H1 (cell line): ENCODE measurements at regions not wholly inside any gene's neighbourhood (a gene's known extent, or its start where the extent isn't known, plus 50 kb on each side); places are given as distances from the start of the nearest gene placed in this dataset.

Experiments
- CTCF ChIA-PET: fragments of 300-600 bp; sonication (Branson Sonifier 250); formaldehyde crosslinking; loops from one replicate; lab custom pipeline; 2021; ENCODE audit not compliant: partially characterized antibody; lab: Charles Lee
- POLR2A ChIA-PET: fragments of 300-600 bp; sonication (Branson Sonifier 250); formaldehyde crosslinking; loops from one replicate; lab custom pipeline; 2021; ENCODE audit warnings: inconsistent platforms; ENCODE audit not compliant: partially characterized antibody; lab: Charles Lee
- DNase-seq, 2 experiments: peaks; one replicate each; pipeline versions ENCODE4 v3.0.0 to v3.0.0-alpha.2; 2010 to 2022; ENCODE audit warnings: low spot score in 2 of 2, low read depth in 1 of 2, mixed read lengths in 1 of 2
- FAIRE-seq: peaks from 2 replicates; lab custom pipeline; 2011; peaks lifted over from hg19 to GRCh38; lab: Jason Lieb, UNC
- H2AFZ ChIP-seq: 2 replicates; pipeline ENCODE4 v1.8.1; 2012; ENCODE audit warnings: low read length, inconsistent platforms
- H2AK5ac ChIP-seq: 2 replicates; pipeline ENCODE4 v1.6.1; 2013; ENCODE audit warnings: low read depth, low read length
- H2BK120ac ChIP-seq: replicated peaks from 2 replicates; pipeline ENCODE3; 2013; ENCODE audit warnings: low read depth, low read length, inconsistent platforms
- H2BK12ac ChIP-seq: 2 replicates; pipeline ENCODE4 v1.6.1; 2013; ENCODE audit warnings: low read depth, low read length
- H2BK15ac ChIP-seq: 2 replicates; pipeline ENCODE4 v1.6.1; 2013; ENCODE audit warnings: low read length
- H2BK20ac ChIP-seq: 2 replicates; pipeline ENCODE4 v1.6.1; 2013; ENCODE audit warnings: low read length
- H2BK5ac ChIP-seq: 2 replicates; pipeline ENCODE4 v1.6.1; 2013; ENCODE audit warnings: low read depth, low read length
- H3K14ac ChIP-seq: 2 replicates; pipeline ENCODE4 v1.6.1; 2013; ENCODE audit warnings: inconsistent platforms; ENCODE audit not compliant: insufficient read length
- H3K18ac ChIP-seq: 2 replicates; pipeline ENCODE4 v1.6.1; 2013; ENCODE audit warnings: low read length; ENCODE audit errors: extremely low read depth
- H3K23ac ChIP-seq: 2 replicates; pipeline ENCODE4 v1.6.1; 2013; ENCODE audit warnings: inconsistent platforms; ENCODE audit not compliant: insufficient read length
- H3K23me2 ChIP-seq: 2 replicates; pipeline ENCODE4 v1.6.1; 2013; ENCODE audit warnings: low read depth, low read length
- H3K27ac ChIP-seq: 2 replicates; pipeline ENCODE4 v1.6.1; 2011; ENCODE audit warnings: low read depth, low read length, inconsistent platforms
- H3K27me3 ChIP-seq, 4 experiments: replicated peaks in 1 of 4; 1 replicate in 1 of 4; 2 replicates in 3 of 4; pipeline versions ENCODE4 v1.6.1 to v1.8.1; 2011 to 2013; ENCODE audit warnings: low read length in 3 of 4, mild to moderate bottlenecking in 3 of 4, inconsistent platforms in 2 of 4, mixed read lengths in 2 of 4, moderate library complexity in 1 of 4; ENCODE audit not compliant: control insufficient read depth in 3 of 4, insufficient read depth in 3 of 4; ENCODE audit errors: extremely low read depth in 1 of 4
- H3K36me3 ChIP-seq, 4 experiments: 2 replicates each; pipeline versions ENCODE4 v1.6.1 to v1.8.1; 2011 to 2013; ENCODE audit warnings: mild to moderate bottlenecking in 4 of 4, low read length in 3 of 4, moderate library complexity in 2 of 4, control low read depth in 1 of 4, inconsistent platforms in 1 of 4; ENCODE audit not compliant: insufficient read depth in 4 of 4, control insufficient read depth in 2 of 4
- H3K4ac ChIP-seq: replicated peaks from 2 replicates; pipeline ENCODE3; 2013; ENCODE audit warnings: low read length, low read depth, mixed read lengths, inconsistent platforms; ENCODE audit not compliant: insufficient read length
- H3K4me1 ChIP-seq, 4 experiments: replicated peaks in 1 of 4; 1 replicate in 1 of 4; 2 replicates in 3 of 4; pipeline versions ENCODE4 v1.6.1 to v1.8.1; 2011 to 2013; ENCODE audit warnings: low read length in 3 of 4, inconsistent platforms in 2 of 4, mixed read lengths in 1 of 4; ENCODE audit not compliant: insufficient read depth in 4 of 4, control insufficient read depth in 3 of 4
- H3K4me2 ChIP-seq, 2 experiments: 2 replicates each; pipeline versions ENCODE4 v1.6.1 to v1.8.1; 2011 to 2013; ENCODE audit warnings: low read depth in 2 of 2, low read length in 2 of 2, control low read depth in 1 of 2, inconsistent platforms in 1 of 2, mild to moderate bottlenecking in 1 of 2; ENCODE audit not compliant: insufficient read depth in 1 of 2
- H3K4me3 ChIP-seq, 4 experiments: fragments of 200-600, 300-600 bp in 1 of 4; sonication (generic), shearing (Covaris generic), sonication (Bioruptor Twin) in 1 of 4; 2 replicates each; pipeline versions ENCODE4 v1.5.1 to v1.8.1; 2011 to 2016; ENCODE audit warnings: low read length in 4 of 4, low read depth in 3 of 4, control low read depth in 2 of 4, inconsistent platforms in 2 of 4, mild to moderate bottlenecking in 2 of 4, mixed read lengths in 1 of 4, moderate library complexity in 1 of 4; ENCODE audit not compliant: insufficient read depth in 2 of 4; ENCODE audit errors: extremely low read depth in 1 of 4
- H3K56ac ChIP-seq: replicated peaks from 2 replicates; pipeline ENCODE3; 2013; ENCODE audit warnings: low read depth, mild to moderate bottlenecking, mixed read lengths, low read length, inconsistent platforms; ENCODE audit not compliant: insufficient read length
- H3K79me1 ChIP-seq: 2 replicates; pipeline ENCODE4 v1.6.1; 2013; ENCODE audit warnings: low read depth, low read length, control low read depth
- H3K79me2 ChIP-seq, 2 experiments: 2 replicates each; pipeline versions ENCODE4 v1.6.1 to v1.8.1; 2012 to 2013; ENCODE audit warnings: low read length in 2 of 2, mild to moderate bottlenecking in 2 of 2, inconsistent platforms in 1 of 2; ENCODE audit not compliant: insufficient read depth in 2 of 2, control insufficient read depth in 1 of 2
- H3K9ac ChIP-seq, 4 experiments: replicated peaks in 1 of 4; 1 replicate in 1 of 4; 2 replicates in 3 of 4; pipeline versions ENCODE4 v1.6.1 to v1.8.1; 2011 to 2013; ENCODE audit warnings: low read depth in 3 of 4, low read length in 3 of 4, control low read depth in 2 of 4, mild to moderate bottlenecking in 2 of 4, moderate library complexity in 2 of 4, inconsistent platforms in 1 of 4; ENCODE audit errors: extremely low read depth in 1 of 4
- H3K9me3 ChIP-seq, 2 experiments: 2 replicates each; pipeline versions ENCODE4 v1.6.1 to v1.8.1; 2012 to 2013; ENCODE audit warnings: mild to moderate bottlenecking in 2 of 2, moderate library complexity in 2 of 2, control low read depth in 1 of 2, inconsistent platforms in 1 of 2, low read depth in 1 of 2, low read length in 1 of 2, mixed read lengths in 1 of 2; ENCODE audit not compliant: insufficient read depth in 2 of 2
- H4K20me1 ChIP-seq, 2 experiments: replicated peaks in 1 of 2; 2 replicates each; pipeline versions ENCODE3 to v1.8.1; 2011 to 2013; ENCODE audit warnings: inconsistent platforms in 2 of 2, low read length in 2 of 2, mild to moderate bottlenecking in 1 of 2; ENCODE audit not compliant: insufficient read depth in 2 of 2, control insufficient read depth in 1 of 2
- H4K5ac ChIP-seq: 2 replicates; pipeline ENCODE4 v1.6.1; 2013; ENCODE audit warnings: low read length, low read depth, mixed read lengths, inconsistent platforms; ENCODE audit not compliant: insufficient read length
- H4K8ac ChIP-seq: 2 replicates; pipeline ENCODE4 v1.8.0; 2013; ENCODE audit warnings: mild to moderate bottlenecking, moderate library complexity, low read length, inconsistent platforms; ENCODE audit not compliant: insufficient read depth; ENCODE audit errors: extremely low read depth
- H4K91ac ChIP-seq: replicated peaks from 2 replicates; pipeline ENCODE3; 2013; ENCODE audit warnings: low read length, mixed read lengths, inconsistent platforms; ENCODE audit not compliant: insufficient read length
- BRCA1 ChIP-seq: IDR thresholded peaks from 2 replicates; pipeline ENCODE4 v1.6.1; 2012; ENCODE audit warnings: low read depth, low read length, improper control_type of control experiment
- CEBPB ChIP-seq: IDR thresholded peaks from 2 replicates; pipeline ENCODE4 v1.6.1; 2012; ENCODE audit warnings: low read depth, low read length
- CHD1 ChIP-seq: IDR thresholded peaks from 2 replicates; pipeline ENCODE4 v1.6.1; 2012; ENCODE audit warnings: low read depth, low read length, improper control_type of control experiment
- TEAD4 ChIP-seq: IDR thresholded peaks from 2 replicates; pipeline ENCODE4 v1.6.1; 2012; ENCODE audit warnings: low read depth, low read length, inconsistent platforms, mixed read lengths
- ZNF274 ChIP-seq: IDR thresholded peaks from 2 replicates; pipeline ENCODE4 v1.7.0; 2012; ENCODE audit warnings: low read length, borderline replicate concordance; ENCODE audit errors: extremely low read depth
- WGBS, 2 experiments: shearing (Covaris generic) in 1 of 2; methylation state at CpG; one replicate each; pipeline versions ENCODE4 v1.1.6 to v1.1.7; 2013 to 2015; ENCODE audit warnings: low lambda C conversion rate in 2 of 2, mixed read lengths in 2 of 2, inconsistent platforms in 1 of 2, low coverage in 1 of 2, missing lambda C conversion rate in 1 of 2; ENCODE audit not compliant: insufficient replicate concordance in 2 of 2, insufficient coverage in 1 of 2, insufficient read length in 1 of 2; ENCODE audit errors: extremely low coverage in 1 of 2, missing lambda C conversion rate in 1 of 2; 5-methylcytosine and 5-hydroxymethylcytosine counted together

DNA sequence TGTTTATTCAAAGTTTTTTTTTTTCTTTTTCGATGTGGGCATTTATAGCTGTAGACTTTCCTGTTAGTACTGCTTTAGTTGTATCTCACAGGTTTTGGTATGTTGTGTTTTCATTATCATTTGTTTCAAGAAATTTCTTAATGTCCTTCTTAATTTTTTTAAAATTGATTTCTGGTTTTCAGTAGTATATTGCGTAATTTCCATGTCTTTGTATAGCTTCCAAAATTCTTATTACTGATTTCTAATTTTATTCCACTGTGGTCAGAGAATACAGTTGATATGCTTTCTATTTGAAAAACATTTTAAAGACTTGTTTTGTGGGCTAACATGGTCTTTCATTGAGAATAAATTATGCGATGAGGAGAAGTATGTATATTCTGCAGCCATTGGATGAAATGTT is 463.2 kb upstream of the B3GALT2 start:
- Histone ChIP-seq H3K23me2 (no peaks in the 10 kb centered on the region), H3K9me3 (no peaks in the 10 kb centered on the region), H4K91ac (no peak overlapping the region), H3K79me2 (no peaks in the 10 kb centered on the region), H4K5ac (no peak overlapping the region), H3K56ac (no peak overlapping the region), H2BK5ac (no peak overlapping the region), H3K18ac (no peak overlapping the region), H3K36me3 (no peaks in the 10 kb centered on the region), H2AK5ac (no peak overlapping the region), H3K9ac (no peak overlapping the region), H2BK20ac (no peak overlapping the region), H3K27ac (no peak overlapping the region), H2AFZ (no peak overlapping the region), H4K20me1 (no peaks in the 10 kb centered on the region), H3K14ac (no peak overlapping the region), H2BK12ac (no peak overlapping the region), H3K4ac (no peak overlapping the region), H2BK15ac (no peak overlapping the region), H2BK120ac (no peak overlapping the region), H4K8ac (no peak overlapping the region), H3K79me1 (no peaks in the 10 kb centered on the region), H3K4me2 (no peak overlapping the region), H3K4me3 (no peak overlapping the region), H3K23ac (no peak overlapping the region), H3K4me1 (no peaks in the 10 kb centered on the region), H3K27me3 (no peaks in the 10 kb centered on the region)
- POLR2A ChIA-PET, result no interaction called here
- 84% methylated on average over 3 of the region's 3 CpGs; no CpG with 5 or more reads in 1 of the 2 experiments for WGBS, 2 experiments
- TF ChIP-seq ZNF274 (no peak), CEBPB (peak; percentile 49; the same call in 1 of the 2 replicates), BRCA1 (no peak), CHD1 (no peak), TEAD4 (no peak)
- FAIRE-seq, result no peak
- CTCF ChIA-PET, result no interaction called here
- no peak for DNase-seq
